A673 (cell line): ENCODE measurements at regions not wholly inside any gene's neighbourhood (a gene's known extent, or its start where the extent isn't known, plus 50 kb on each side); places are given as distances from the start of the nearest gene placed in this dataset.
A peak's percentile ranks its signal among the peaks of the same experiment; 100 is the strongest.

Source experiments
- BruUV-seq: library from RNA; stranded (reverse); fragments of 400-500 nt; replicated peaks from 2 replicates; lab custom pipeline; 2021; lab: Mats Ljungman, UMichigan
- CTCF ChIA-PET: fragments of 300-600 bp; sonication (Branson Sonifier 250); formaldehyde crosslinking; loops from one replicate; lab custom pipeline; 2022; ENCODE audit warnings: antibody characterized with exemption; lab: Charles Lee
- POLR2A ChIA-PET: fragments of 300-600 bp; sonication (Branson Sonifier 250); formaldehyde crosslinking; loops from one replicate; lab custom pipeline; 2022; ENCODE audit warnings: antibody characterized with exemption; ENCODE audit not compliant: low non-redundant PET; lab: Charles Lee
- DNase-seq: peaks from one replicate; pipeline ENCODE4 v3.0.0-alpha.2; 2015; ENCODE audit warnings: low spot score
- H3K27ac ChIP-seq: fragments of 200-600 bp; sonication (generic); 2 replicates; pipeline ENCODE4 v1.5.1; 2016; ENCODE audit warnings: mixed run types, low read depth, mild to moderate bottlenecking, mixed read lengths, antibody characterized with exemption, low read length; ENCODE audit not compliant: poor library complexity, severe bottlenecking
- H3K27me3 ChIP-seq: fragments of 200-600 bp; sonication (generic); replicated peaks from 2 replicates; pipeline ENCODE4 v1.6.1; 2017; ENCODE audit warnings: mixed run types, low read depth, mild to moderate bottlenecking, mixed read lengths, antibody characterized with exemption, low read length; ENCODE audit not compliant: insufficient read depth, poor library complexity
- H3K36me3 ChIP-seq: fragments of 200-600 bp; sonication (generic); 2 replicates; pipeline ENCODE4 v1.6.1; 2016; ENCODE audit warnings: mixed run types, mild to moderate bottlenecking, mixed read lengths, antibody characterized with exemption, low read length; ENCODE audit not compliant: insufficient read depth, poor library complexity, severe bottlenecking
- H3K4me1 ChIP-seq: fragments of 200-600 bp; sonication (generic); 2 replicates; pipeline ENCODE4 v1.6.1; 2017; ENCODE audit warnings: mixed run types, mild to moderate bottlenecking, mixed read lengths, antibody characterized with exemption, low read length; ENCODE audit not compliant: insufficient read depth, poor library complexity, severe bottlenecking
- H3K4me3 ChIP-seq: fragments of 200-600 bp; sonication (generic); 2 replicates; pipeline ENCODE4 v1.5.1; 2016; ENCODE audit warnings: low read depth, mixed run types, mild to moderate bottlenecking, mixed read lengths, low read length; ENCODE audit not compliant: poor library complexity, severe bottlenecking
- H3K9me3 ChIP-seq: fragments of 200-600 bp; sonication (generic); 2 replicates; pipeline ENCODE4 v1.6.1; 2016; ENCODE audit warnings: mixed run types, low read depth, mild to moderate bottlenecking, mixed read lengths, antibody characterized with exemption, low read length; ENCODE audit not compliant: poor library complexity, severe bottlenecking
- CTCF ChIP-seq: fragments of 300-800, 200-600 bp; sonication (generic); conservative IDR thresholded peaks from 2 replicates; pipeline ENCODE4 v1.5.1; 2017; ENCODE audit warnings: low read depth, mild to moderate bottlenecking, antibody characterized with exemption, low read length, moderate library complexity, mixed read lengths
- EZH2 ChIP-seq: fragments of 200-600 bp; sonication (generic); IDR thresholded peaks from 2 replicates; pipeline ENCODE4 v1.6.1; 2017; ENCODE audit warnings: borderline replicate concordance, low read depth, mild to moderate bottlenecking, mixed read lengths, antibody characterized with exemption, low read length; ENCODE audit not compliant: poor library complexity, severe bottlenecking
- intact Hi-C: fragments of 100-400 bp; cut with micrococcal nuclease; formaldehyde crosslinking; loops from one replicate; pipeline ENCODE4 v1.10.0; 2022; ENCODE audit not compliant: unreplicated experiment

DNA sequence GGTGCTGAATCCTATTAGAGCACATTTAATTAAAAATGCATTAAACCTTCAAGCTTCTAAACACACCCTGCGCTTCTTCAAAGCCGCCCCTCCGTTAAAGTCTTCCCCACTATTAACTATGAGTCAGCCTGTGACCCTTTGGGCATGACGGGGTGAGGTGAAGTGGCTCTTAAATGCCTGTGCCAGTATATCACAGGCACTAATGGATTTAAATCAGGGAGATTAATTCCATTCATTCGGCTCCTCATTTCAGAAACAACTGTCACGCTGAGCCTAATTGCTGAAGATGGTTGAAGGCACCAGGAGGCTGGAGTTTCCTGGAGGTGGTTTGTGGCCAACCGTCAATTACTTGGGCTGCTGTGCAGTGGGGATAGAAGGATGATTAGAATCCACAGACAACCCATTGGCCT, 192.6 kb upstream of the MSX2 start:
- H3K4me3 ChIP-seq, result no peak overlapping the region
- CTCF ChIA-PET, result no interaction called here
- H3K4me1 ChIP-seq, result peaks cover 35% of the 10 kb centered on the region
- intact Hi-C loops, result loop anchor here (5.0 kb wide), 1 partner anchor 104 kb away; no protein-coding TSS in a partner anchor
- no peaks in the 10 kb centered on the region for H3K27me3 ChIP-seq
- H3K27ac ChIP-seq, result peak overlapping the region; percentile 68
- DNase-seq, result peak; percentile 84
- POLR2A ChIA-PET, result no interaction called here
- TF ChIP-seq CTCF, result no peak
- TF ChIP-seq EZH2, result no peak
- no TSS peak for BruUV-seq
- H3K9me3 ChIP-seq, result no peaks in the 10 kb centered on the region
- H3K36me3 ChIP-seq, result no peaks in the 10 kb centered on the region

DNA sequence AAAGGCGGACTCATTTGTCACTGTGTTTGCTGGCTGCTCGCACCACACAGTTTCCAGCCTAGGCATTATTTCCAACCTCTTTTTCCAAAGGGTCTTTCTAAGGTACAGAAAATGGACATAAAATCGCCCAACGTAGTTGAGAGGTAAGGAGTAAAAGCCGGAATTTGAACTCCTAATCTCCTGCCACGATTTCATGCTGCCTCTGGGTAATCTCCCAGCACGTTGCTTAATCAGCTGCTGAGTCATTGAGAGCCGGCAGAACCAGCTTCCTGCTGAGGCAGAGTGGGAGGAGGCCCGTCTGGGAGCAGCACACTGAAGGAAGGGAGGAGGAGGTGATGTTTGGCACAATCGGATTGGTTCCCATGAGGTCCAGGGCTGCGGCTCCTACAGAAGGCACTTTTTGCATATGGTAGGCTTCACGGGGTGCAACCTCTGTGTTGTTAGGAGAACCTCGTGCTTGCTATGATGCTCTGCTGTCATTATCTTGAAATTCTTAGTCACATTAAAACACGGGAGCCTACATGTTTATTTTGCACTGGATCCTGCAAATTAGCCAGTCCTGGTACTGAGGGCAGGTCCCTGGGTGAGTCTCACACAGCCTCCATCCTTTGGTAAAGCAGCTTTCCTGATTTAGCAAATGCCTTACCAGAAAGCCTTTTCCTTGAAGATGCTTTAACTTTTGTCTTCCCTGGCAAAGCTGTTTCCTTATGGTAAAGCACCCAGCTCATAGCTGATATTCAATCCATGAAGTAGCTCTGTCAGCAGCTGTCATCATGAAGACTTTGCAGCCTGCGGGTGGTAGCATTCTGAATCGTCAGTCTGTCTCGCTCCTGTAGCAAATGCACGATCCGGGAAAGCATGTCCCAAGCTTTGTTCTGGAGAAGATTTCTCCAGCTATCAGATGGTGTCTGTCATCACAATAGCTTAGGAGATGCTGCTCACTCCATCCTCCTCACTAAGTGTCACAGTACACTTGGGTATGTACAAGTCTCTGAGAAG, 191.6 kb upstream of the MSX2 start:
- Histone ChIP-seq H3K4me3 (peak overlapping the region; percentile 9), H3K36me3 (no peaks in the 10 kb centered on the region), H3K27me3 (no peaks in the 10 kb centered on the region), H3K27ac (peak overlapping the region; percentile 68), H3K4me1 (peaks cover 35% of the 10 kb centered on the region), H3K9me3 (no peaks in the 10 kb centered on the region)
- intact Hi-C loops, result loop anchor here (5.0 kb wide), 1 partner anchor 105 kb away; no protein-coding TSS in a partner anchor
- no peak for TF ChIP-seq EZH2
- TF ChIP-seq CTCF, result no peak
- CTCF ChIA-PET, result interaction anchor here (0.9 kb wide), 1 partner anchor 261 kb away, joined by 3 read pairs; no protein-coding TSS in a partner anchor
- DNase-seq, result peak; percentile 94
- POLR2A ChIA-PET, result no interaction called here
- no TSS peak for BruUV-seq

DNA sequence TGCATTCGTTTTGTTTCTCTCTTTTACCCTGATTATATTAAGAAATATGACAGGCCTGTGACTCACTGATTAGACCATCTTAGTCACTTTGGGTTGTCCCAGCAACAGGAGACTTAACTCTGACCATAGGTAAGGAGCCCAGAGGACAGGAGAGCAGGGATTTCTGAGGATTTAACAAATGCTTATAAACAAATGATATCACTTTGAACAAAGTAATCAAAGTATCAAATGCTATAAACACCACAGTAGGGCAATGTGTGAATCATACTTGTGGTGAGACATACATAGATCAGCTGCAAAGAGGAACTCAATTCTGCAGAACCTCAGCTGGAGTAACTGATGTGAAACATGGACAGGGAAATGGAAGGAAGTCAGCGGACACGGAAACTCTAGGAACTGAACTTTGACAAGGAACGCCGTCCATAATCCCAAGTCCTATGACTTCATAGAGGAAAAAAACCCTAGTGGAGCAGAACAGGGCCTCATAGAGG, 190.6 kb upstream of the MSX2 start:
- Histone ChIP-seq H3K9me3 (no peaks in the 10 kb centered on the region), H3K27ac (no peak overlapping the region), H3K27me3 (no peaks in the 10 kb centered on the region), H3K4me3 (no peak overlapping the region), H3K4me1 (peaks cover 35% of the 10 kb centered on the region), H3K36me3 (no peaks in the 10 kb centered on the region)
- ChIA-PET POLR2A (no interaction called here), CTCF (no interaction called here)
- TF ChIP-seq CTCF (no peak), EZH2 (no peak)
- DNase-seq, result no peak
- intact Hi-C loops, result loop anchor here (5.0 kb wide), 1 partner anchor 106 kb away; no protein-coding TSS in a partner anchor
- no TSS peak for BruUV-seq
